Lower lobe of right lung (tissue), 2 donors: ENCODE measurements at regions not wholly inside any gene's neighbourhood (a gene's known extent, or its start where the extent isn't known, plus 50 kb on each side); places are given as distances from the start of the nearest gene placed in this dataset.

Experiments
- ATAC-seq, 2 donors: fragments of 200-7000 bp; cut with Tn5 transposase; one replicate each; pipeline ENCODE4 v1.9.1; 2020 to 2022; ENCODE audit warnings: mild to moderate bottlenecking in 2 of 2, moderate library complexity in 2 of 2
- DNase-seq: peaks from one replicate; pipeline ENCODE4 v3.0.0-alpha.2; 2020
- H3K27ac ChIP-seq: fragments of 200-600 bp; one replicate; pipeline ENCODE4 v1.8.0; 2022
- H3K27me3 ChIP-seq: fragments of 200-600 bp; one replicate; pipeline ENCODE4 v1.8.0; 2022; ENCODE audit warnings: low read depth
- H3K36me3 ChIP-seq: fragments of 200-600 bp; one replicate; pipeline ENCODE4 v1.8.0; 2022; ENCODE audit warnings: mild to moderate bottlenecking
- H3K4me1 ChIP-seq: fragments of 200-600 bp; one replicate; pipeline ENCODE4 v1.8.0; 2022
- H3K4me3 ChIP-seq: fragments of 200-600 bp; one replicate; pipeline ENCODE4 v1.8.0; 2022; ENCODE audit warnings: mild to moderate bottlenecking
- H3K9me3 ChIP-seq: fragments of 200-600 bp; one replicate; pipeline ENCODE4 v1.8.0; 2022
- intact Hi-C: fragments of 100-400 bp; cut with DNase I; formaldehyde crosslinking; loops from one replicate; pipeline ENCODE4 v1.11.0; 2022
- TF ChIP-seq, protein P1 (sequence below): fragments of 200-600 bp; IDR thresholded peaks from one replicate; pipeline ENCODE4 v1.8.0; 2022; ENCODE audit warnings: antibody characterized with exemption, mild to moderate bottlenecking
- donor health status: DM: no; HTN: yes; CAD: no; lungs with severe emphysema.

DNA sequence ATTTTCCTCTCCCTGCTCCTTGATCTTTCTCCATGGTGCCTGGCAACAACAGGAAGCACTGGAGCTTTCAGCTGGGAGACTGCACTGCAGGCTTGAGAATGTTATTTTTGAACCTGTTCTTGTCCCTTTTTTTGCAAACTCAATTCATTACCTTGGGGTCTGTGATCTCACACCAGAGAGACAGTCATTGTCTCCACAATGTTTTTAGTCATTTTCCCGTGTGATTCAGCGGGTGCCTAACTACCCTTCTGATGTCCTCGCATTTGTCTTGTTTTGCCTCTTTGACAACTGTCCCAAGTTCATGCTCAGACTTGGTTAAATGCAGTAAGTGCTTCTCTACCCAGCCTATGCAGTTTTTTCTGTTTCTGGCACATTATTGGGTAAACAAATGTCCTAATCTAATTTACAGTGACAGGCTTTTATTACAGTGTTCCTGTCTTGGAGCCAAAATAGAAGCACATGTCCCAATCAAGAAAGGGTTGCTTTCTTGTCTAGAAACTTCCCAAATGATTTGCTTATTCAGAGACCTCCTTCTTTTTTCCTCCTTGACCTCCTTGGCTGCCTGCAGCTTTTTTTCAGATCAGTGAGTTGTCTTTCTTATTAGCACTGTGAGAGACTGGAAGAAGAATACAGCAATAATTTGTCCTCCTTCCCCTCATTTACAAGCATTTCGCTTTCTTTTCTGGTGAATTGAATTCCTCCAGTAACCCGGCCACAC, 162.4 kb downstream of the NSUN3 start:
- no peaks in the 10 kb centered on the region for H3K36me3 ChIP-seq
- H3K4me1 ChIP-seq = no peaks in the 10 kb centered on the region
- no peak overlapping the region for H3K27ac ChIP-seq
- DNase-seq (no peak), ATAC-seq (no peak)
- TF ChIP-seq, protein P1, sequence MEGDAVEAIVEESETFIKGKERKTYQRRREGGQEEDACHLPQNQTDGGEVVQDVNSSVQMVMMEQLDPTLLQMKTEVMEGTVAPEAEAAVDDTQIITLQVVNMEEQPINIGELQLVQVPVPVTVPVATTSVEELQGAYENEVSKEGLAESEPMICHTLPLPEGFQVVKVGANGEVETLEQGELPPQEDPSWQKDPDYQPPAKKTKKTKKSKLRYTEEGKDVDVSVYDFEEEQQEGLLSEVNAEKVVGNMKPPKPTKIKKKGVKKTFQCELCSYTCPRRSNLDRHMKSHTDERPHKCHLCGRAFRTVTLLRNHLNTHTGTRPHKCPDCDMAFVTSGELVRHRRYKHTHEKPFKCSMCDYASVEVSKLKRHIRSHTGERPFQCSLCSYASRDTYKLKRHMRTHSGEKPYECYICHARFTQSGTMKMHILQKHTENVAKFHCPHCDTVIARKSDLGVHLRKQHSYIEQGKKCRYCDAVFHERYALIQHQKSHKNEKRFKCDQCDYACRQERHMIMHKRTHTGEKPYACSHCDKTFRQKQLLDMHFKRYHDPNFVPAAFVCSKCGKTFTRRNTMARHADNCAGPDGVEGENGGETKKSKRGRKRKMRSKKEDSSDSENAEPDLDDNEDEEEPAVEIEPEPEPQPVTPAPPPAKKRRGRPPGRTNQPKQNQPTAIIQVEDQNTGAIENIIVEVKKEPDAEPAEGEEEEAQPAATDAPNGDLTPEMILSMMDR = no peak
- intact Hi-C loops = no loop called here
- H3K4me3 ChIP-seq = no peak overlapping the region
- H3K27me3 ChIP-seq = no peaks in the 10 kb centered on the region
- no peaks in the 10 kb centered on the region for H3K9me3 ChIP-seq

DNA sequence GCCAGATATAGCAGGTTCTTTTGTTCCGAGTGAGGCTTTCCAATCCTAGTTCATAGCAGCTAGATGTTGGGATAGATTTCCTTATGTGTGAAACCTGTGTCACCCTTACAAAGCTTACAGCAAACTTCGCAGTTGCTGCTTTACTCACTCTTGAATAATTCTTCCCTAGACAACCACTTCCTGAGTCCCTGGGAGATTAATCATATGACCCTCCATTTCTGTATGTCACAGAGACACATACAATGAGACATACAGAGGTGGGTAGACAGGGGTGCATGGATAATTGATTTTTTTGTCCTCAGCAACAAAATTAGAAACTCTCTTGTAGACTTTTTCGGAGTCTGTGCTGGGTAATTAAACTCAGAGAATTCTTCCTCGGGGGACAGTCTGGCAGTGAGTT, 163.2 kb downstream of the NSUN3 start:
- no peaks in the 10 kb centered on the region for H3K27me3 ChIP-seq
- TF ChIP-seq, protein P1 = no peak
- H3K9me3 ChIP-seq = no peaks in the 10 kb centered on the region
- H3K27ac ChIP-seq = no peak overlapping the region
- no peak overlapping the region for H3K4me3 ChIP-seq
- intact Hi-C loops = no loop called here
- no peaks in the 10 kb centered on the region for H3K4me1 ChIP-seq
- ATAC-seq = no peak
- H3K36me3 ChIP-seq = no peaks in the 10 kb centered on the region
- DNase-seq = no peak

DNA sequence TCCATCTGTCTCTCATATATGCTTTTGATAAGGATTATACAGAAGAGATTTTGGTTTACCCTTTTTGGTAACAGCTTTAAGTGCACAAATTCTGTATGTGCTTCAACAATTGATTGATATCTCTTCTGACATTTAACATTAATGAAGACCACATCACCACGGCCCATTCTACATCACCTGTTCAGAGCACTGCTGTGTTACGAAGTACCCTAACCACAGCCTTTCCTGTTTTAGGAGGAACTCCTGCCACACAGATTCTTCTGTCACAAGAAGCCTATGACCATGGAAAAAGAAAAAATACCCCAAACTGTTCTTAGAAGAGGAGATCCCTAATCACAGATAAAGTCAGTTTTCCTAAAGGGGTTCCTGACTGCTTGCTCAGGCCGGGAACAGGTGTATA, 170.1 kb downstream of the NSUN3 start:
- intact Hi-C loops = no loop called here
- no peaks in the 10 kb centered on the region for H3K36me3 ChIP-seq
- H3K4me3 ChIP-seq = no peak overlapping the region
- no peaks in the 10 kb centered on the region for H3K4me1 ChIP-seq
- no peaks in the 10 kb centered on the region for H3K9me3 ChIP-seq
- no peaks in the 10 kb centered on the region for H3K27me3 ChIP-seq
- TF ChIP-seq, protein P1 = no peak
- no peak overlapping the region for H3K27ac ChIP-seq
- ATAC-seq = no peak
- no peak for DNase-seq

DNA sequence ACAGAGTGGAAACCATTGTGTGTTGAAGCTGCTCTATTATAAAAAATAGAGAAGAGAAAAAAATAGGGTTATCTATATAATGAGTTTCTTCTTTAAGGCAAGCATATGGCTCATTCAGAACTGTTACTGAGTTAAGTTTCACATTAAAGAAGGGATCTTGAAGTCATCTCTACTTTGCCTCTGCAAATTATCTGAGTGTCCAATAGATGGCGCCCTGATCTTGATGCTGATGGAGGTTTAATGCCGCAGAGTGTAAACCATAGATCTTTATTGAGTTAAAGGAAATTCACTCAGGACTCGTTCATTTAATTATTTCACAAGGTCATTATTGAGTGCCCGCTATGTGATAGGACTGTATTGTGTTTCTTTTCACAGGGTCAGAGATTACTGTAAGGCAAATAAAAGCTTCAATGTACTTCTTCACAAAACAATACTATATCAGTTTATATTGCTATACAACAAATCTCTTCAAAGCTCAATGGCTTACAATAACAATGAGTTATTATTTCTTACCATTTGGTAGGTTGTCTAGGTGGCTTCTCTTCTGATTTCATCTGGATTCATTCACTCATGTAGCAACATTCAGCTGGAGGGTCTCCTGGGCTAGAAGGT, 171.4 kb downstream of the NSUN3 start:
- Histone ChIP-seq H3K27ac (no peak overlapping the region), H3K36me3 (no peaks in the 10 kb centered on the region), H3K4me3 (no peak overlapping the region), H3K27me3 (no peaks in the 10 kb centered on the region), H3K9me3 (no peaks in the 10 kb centered on the region), H3K4me1 (no peaks in the 10 kb centered on the region)
- TF ChIP-seq, protein P1 = peak; percentile 48
- intact Hi-C loops = no loop called here
- no peak for ATAC-seq
- no peak for DNase-seq

DNA sequence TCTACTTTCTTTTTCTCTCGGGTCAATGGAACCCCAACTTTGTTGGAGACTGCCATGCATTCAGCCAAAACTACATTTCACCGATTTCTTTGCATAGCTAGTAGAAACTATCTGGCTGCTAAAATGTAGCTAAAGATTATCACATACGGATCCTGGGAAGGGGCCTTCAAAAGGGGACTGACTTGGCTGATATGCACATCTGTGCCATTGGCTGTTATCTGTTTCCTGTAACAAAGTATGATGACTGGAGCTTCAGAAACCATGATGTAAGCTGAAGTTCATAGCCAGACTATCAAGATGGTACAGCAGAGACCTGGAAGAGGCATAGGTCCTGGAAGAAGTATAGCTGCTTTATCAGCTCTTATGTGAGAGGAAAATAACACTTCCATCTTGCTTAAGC, 179.1 kb downstream of the NSUN3 start:
- no peaks in the 10 kb centered on the region for H3K9me3 ChIP-seq
- H3K36me3 ChIP-seq = no peaks in the 10 kb centered on the region
- H3K27me3 ChIP-seq = no peaks in the 10 kb centered on the region
- intact Hi-C loops = no loop called here
- no peak overlapping the region for H3K27ac ChIP-seq
- H3K4me1 ChIP-seq = no peaks in the 10 kb centered on the region
- DNase-seq (no peak), ATAC-seq (no peak)
- TF ChIP-seq, protein P1 = no peak
- H3K4me3 ChIP-seq = no peak overlapping the region
